Hematopoietic multipotent progenitor cell treated with erythropoietin and hydrocortisone succinate and interleukin-3 and kit ligand, for 4 days (in vitro differentiated cells): ENCODE measurements at regions not wholly inside any gene's neighbourhood (a gene's known extent, or its start where the extent isn't known, plus 50 kb on each side); places are given as distances from the start of the nearest gene placed in this dataset.

ENCODE experiments used
- DNase-seq: peaks from one replicate; pipeline ENCODE4 v3.0.0-alpha.2; 2015

- no peak for DNase-seq
Measured at GRCh38 chr16:6562986-6563385, 769.7 kb upstream of the RBFOX1 start.

GRCh38 chr16:6560306-6561100 is 772.1 kb upstream of the RBFOX1 start:
- DNase-seq: no peak

GRCh38 chr16:6558661-6559060 is 774.0 kb upstream of the RBFOX1 start:
- no peak for DNase-seq

GRCh38 chr16:6558126-6558525 is 774.5 kb upstream of the RBFOX1 start:
- no peak for DNase-seq

- DNase-seq: no peak
Measured at GRCh38 chr16:6557353-6558023, 775.2 kb upstream of the RBFOX1 start.

GRCh38 chr16:6549415-6549814 is 783.2 kb upstream of the RBFOX1 start:
- no peak for DNase-seq

GRCh38 chr16:6548507-6548906 is 784.1 kb upstream of the RBFOX1 start:
- DNase-seq: no peak

- no peak for DNase-seq
Measured at GRCh38 chr16:6547131-6547530, 785.5 kb upstream of the RBFOX1 start.

GRCh38 chr16:6545329-6545728 is 787.3 kb upstream of the RBFOX1 start:
- no peak for DNase-seq

- no peak for DNase-seq
Measured at GRCh38 chr16:6541267-6541666, 791.4 kb upstream of the RBFOX1 start.

- no peak for DNase-seq
Measured at GRCh38 chr16:6536411-6536810, 796.2 kb upstream of the RBFOX1 start.

GRCh38 chr16:6531067-6531466 is 801.6 kb upstream of the RBFOX1 start:
- DNase-seq: no peak

- DNase-seq: no peak
Measured at GRCh38 chr16:6528217-6528616, 804.4 kb upstream of the RBFOX1 start.

- no peak for DNase-seq
Measured at GRCh38 chr16:6527646-6528045, 805.0 kb upstream of the RBFOX1 start.

GRCh38 chr16:6524501-6524900 is 808.1 kb upstream of the RBFOX1 start:
- no peak for DNase-seq

- no peak for DNase-seq
Measured at GRCh38 chr16:6517020-6517720, 815.5 kb upstream of the RBFOX1 start.

- no peak for DNase-seq
Measured at GRCh38 chr16:6512512-6512911, 820.1 kb upstream of the RBFOX1 start.

- no peak for DNase-seq
Measured at GRCh38 chr16:6510261-6510660, 822.4 kb upstream of the RBFOX1 start.

GRCh38 chr16:6499413-6499812 is 833.2 kb upstream of the RBFOX1 start:
- no peak for DNase-seq

- no peak for DNase-seq
Measured at GRCh38 chr16:6498858-6499257, 833.8 kb upstream of the RBFOX1 start.

- DNase-seq: peak; percentile 0
Measured at GRCh38 chr16:6496996-6497395, 835.6 kb upstream of the RBFOX1 start.

- DNase-seq: no peak
Measured at GRCh38 chr16:6495486-6496210, 837.0 kb upstream of the RBFOX1 start.

GRCh38 chr16:6494716-6495115 is 837.9 kb upstream of the RBFOX1 start:
- DNase-seq: no peak
